ENCODE measurements at regions not wholly inside any gene's neighbourhood (a gene's known extent, or its start where the extent isn't known, plus 50 kb on each side); places are given as distances from the start of the nearest gene placed in this dataset.

DNA sequence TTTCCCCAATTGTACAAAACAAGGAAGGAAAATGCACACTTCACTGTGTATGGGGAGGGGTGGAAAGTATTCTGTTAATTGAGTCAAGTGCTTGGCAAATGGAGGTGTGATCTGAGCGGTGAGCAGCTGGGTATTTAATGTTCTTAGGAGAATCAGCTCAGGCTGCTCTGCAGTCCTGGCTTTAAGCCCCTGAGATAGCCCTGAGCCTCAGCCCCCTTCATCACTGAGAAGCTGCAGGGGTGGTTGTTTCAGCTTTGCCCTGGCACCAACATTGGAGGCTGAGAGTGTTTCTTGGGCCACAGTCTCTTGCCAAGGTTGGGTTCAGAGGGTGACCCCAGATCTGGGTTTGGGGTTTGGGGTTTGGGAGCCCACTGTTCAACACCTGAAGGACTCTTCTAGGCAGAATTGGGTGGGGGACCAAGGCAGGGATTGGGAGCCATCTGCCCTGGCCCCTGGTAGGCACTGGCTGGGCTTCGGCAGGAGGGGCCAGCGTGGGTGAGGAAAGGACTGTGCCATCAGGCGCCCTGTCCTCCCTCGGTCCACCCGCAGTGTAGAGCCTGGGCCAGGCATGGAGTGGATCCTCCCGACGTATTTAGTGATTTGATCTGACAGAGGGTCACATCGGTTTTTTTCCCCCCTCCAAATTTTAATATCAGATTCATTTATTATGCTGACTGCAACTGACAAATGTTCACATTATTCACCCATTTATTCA lies 66.7 kb upstream of the ZNF536 start:
- ATAC-seq (peak in 1 of 2 donors; percentile 48), DNase-seq (peak in 1 of 3 donors; percentile 8)
- 82% methylated on average over 9 of the region's 9 CpGs for WGBS
- Histone ChIP-seq H3K27ac (ENCODE audit: low read length) (no peak overlapping the region), H3K4me3 (ENCODE audit: low read length) (no peak overlapping the region), H3K4me1 (ENCODE audit: control insufficient read depth, insufficient read depth, low read length) (no peaks in the 10 kb centered on the region), H3K27me3 (ENCODE audit: control insufficient read depth, insufficient read depth) (no peaks in the 10 kb centered on the region), H3K9me3 (ENCODE audit: control insufficient read depth, low read length) (no peaks in the 10 kb centered on the region)
- intact Hi-C loops (cut with DNase I) = no loop called here

DNA sequence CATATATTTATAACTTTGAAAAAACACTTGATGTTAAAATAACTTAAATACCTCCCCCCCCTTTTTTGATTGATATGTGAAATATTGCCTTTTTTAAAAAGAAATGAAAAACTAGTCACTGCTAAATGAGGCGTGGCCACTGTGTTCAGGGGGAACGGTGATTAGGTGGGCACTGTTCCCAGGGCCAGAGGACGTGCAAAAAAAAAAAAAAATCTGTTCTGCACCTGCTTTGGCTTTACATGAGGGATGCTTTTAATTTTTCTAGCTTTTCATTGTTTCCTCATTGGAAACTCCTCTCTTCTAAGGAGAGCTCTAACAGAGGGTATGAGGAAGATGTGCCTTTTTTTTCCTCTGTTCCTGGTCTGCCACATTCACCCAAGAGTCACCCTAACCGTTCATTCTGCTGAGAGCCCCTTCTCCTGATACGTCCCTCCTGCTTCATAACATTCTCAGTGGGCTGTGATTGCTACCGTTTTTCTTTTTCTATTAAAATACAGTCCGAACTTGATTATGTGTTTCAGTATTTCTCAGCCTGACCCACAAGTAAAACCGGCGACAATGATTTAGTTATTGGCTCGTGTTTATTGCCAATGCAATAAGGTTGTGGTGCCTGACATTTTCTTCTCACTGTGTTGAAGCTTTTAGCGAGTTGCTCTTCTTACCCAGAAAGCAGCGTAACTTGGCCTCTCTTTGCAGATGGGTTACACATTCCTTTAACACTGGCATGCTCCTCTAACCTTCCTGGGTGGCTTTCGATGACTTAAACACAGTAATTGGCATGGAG lies 64.8 kb upstream of the ZNF536 start:
- WGBS = 71% methylated on average over 13 of the region's 13 CpGs
- H3K4me1 ChIP-seq (ENCODE audit: control insufficient read depth, insufficient read depth, low read length) = no peaks in the 10 kb centered on the region
- ATAC-seq (no peak), DNase-seq (no peak)
- H3K9me3 ChIP-seq (ENCODE audit: control insufficient read depth, low read length) = no peaks in the 10 kb centered on the region
- no peaks in the 10 kb centered on the region for H3K27me3 ChIP-seq (ENCODE audit: control insufficient read depth, insufficient read depth)
- H3K4me3 ChIP-seq (ENCODE audit: low read length) = no peak overlapping the region
- intact Hi-C loops (cut with DNase I) = no loop called here
- H3K27ac ChIP-seq (ENCODE audit: low read length) = no peak overlapping the region

GRCh38 chr19:30309176-30309575 lies 63.0 kb upstream of the ZNF536 start:
- intact Hi-C loops (cut with DNase I) = no loop called here
- Histone ChIP-seq H3K4me3 (ENCODE audit: low read length) (no peak overlapping the region), H3K9me3 (ENCODE audit: control insufficient read depth, low read length) (no peaks in the 10 kb centered on the region), H3K4me1 (ENCODE audit: control insufficient read depth, insufficient read depth, low read length) (no peaks in the 10 kb centered on the region), H3K27ac (ENCODE audit: low read length) (no peak overlapping the region), H3K27me3 (ENCODE audit: control insufficient read depth, insufficient read depth) (no peaks in the 10 kb centered on the region)
- ATAC-seq (no peak), DNase-seq (no peak)
- 53% methylated on average over 6 of the region's 6 CpGs for whole genome bisulfite sequencing

- no peaks in the 10 kb centered on the region for H3K27me3 ChIP-seq (ENCODE audit: control insufficient read depth, insufficient read depth)
- ATAC-seq (no peak), DNase-seq (no peak)
- H3K4me1 ChIP-seq (ENCODE audit: control insufficient read depth, insufficient read depth, low read length) = no peaks in the 10 kb centered on the region
- no peaks in the 10 kb centered on the region for H3K9me3 ChIP-seq (ENCODE audit: control insufficient read depth, low read length)
- no peak overlapping the region for H3K4me3 ChIP-seq (ENCODE audit: low read length)
- WGBS = 83% methylated on average over 14 of the region's 14 CpGs
- intact Hi-C loops (cut with DNase I) = no loop called here
- no peak overlapping the region for H3K27ac ChIP-seq (ENCODE audit: low read length)
These were observed 62.1 kb upstream of the ZNF536 start for GRCh38 chr19:30309905-30310601.

- Histone ChIP-seq H3K4me1 (ENCODE audit: control insufficient read depth, insufficient read depth, low read length) (no peaks in the 10 kb centered on the region), H3K27ac (ENCODE audit: low read length) (no peak overlapping the region), H3K4me3 (ENCODE audit: low read length) (no peak overlapping the region), H3K9me3 (ENCODE audit: control insufficient read depth, low read length) (no peaks in the 10 kb centered on the region), H3K27me3 (ENCODE audit: control insufficient read depth, insufficient read depth) (no peaks in the 10 kb centered on the region)
- peak in 1 of 3 donors; percentile 24 for DNase-seq
- ATAC-seq = no peak
- WGBS = 85% methylated on average over 16 of the region's 16 CpGs
- intact Hi-C loops (cut with DNase I) = no loop called here
These were observed 61.5 kb upstream of the ZNF536 start for GRCh38 chr19:30310602-30311263.

DNA sequence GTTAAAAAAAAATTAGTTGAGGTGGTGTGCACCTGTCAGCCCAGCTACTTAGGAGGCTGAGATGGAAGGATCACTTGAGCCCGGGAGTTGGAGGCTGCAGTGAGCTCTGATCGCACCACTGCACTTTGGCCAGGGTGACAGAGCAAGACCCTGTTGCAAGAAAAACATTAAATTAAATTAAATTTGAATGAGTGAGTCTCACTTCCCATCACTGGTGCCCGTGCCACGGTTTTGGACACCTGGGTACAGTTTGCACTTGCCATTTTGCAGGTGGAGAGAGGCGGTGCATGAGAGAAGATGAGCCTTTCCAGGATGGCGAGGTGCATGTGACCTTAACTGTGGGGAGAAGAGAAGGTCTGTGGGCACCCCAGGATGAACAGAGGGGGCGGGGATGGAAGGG lies 60.3 kb upstream of the ZNF536 start:
- peak in 1 of 3 donors; percentile 10 for DNase-seq
- H3K4me3 ChIP-seq (ENCODE audit: low read length) = no peak overlapping the region
- no peak overlapping the region for H3K27ac ChIP-seq (ENCODE audit: low read length)
- H3K4me1 ChIP-seq (ENCODE audit: control insufficient read depth, insufficient read depth, low read length) = no peaks in the 10 kb centered on the region
- H3K9me3 ChIP-seq (ENCODE audit: control insufficient read depth, low read length) = no peaks in the 10 kb centered on the region
- intact Hi-C loops (cut with DNase I) = no loop called here
- no peak for ATAC-seq
- WGBS = 88% methylated on average over 7 of the region's 7 CpGs
- no peaks in the 10 kb centered on the region for H3K27me3 ChIP-seq (ENCODE audit: control insufficient read depth, insufficient read depth)

DNA sequence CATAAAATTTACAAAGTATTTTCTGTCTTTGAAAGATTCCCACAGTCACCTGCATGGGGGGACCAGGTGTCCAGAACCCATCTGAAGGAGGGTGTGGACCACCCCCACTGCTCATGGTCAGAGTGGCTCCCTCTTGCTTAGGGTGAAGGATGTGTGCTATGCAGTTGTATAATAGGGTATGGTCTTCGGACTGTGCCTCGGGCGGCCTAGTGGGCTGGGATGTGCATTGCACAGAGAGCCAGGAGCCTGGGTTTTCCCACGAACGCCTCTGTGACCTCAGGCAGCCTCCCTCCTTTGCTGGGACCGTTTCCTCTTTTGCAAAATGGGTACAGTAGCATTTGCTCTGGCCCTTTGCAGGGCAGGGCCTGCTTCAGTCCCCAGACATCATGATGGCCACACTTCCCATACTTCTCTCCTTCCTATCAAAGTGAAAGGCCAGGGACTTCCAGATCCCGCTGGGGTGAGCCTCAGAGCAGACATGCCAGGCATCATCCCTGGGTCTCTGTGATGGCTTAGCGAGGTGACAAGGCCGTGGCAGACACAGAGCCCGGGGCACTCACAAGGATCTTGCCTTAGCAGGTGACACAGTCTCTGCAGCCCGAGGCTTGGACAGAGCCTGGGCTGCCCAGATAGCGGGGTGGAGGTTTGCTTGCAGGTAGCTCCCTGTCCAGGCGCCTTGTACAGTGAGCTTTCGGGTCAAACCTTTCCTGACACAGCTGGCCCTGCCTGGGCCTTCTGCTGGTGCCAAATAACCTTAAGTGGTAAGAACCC lies 59.4 kb upstream of the ZNF536 start:
- H3K9me3 ChIP-seq (ENCODE audit: control insufficient read depth, low read length) = no peaks in the 10 kb centered on the region
- intact Hi-C loops (cut with DNase I) = no loop called here
- H3K4me1 ChIP-seq (ENCODE audit: control insufficient read depth, insufficient read depth, low read length) = no peaks in the 10 kb centered on the region
- H3K27me3 ChIP-seq (ENCODE audit: control insufficient read depth, insufficient read depth) = no peaks in the 10 kb centered on the region
- DNase-seq (peak in 1 of 3 donors; percentile 5), ATAC-seq (no peak)
- H3K27ac ChIP-seq (ENCODE audit: low read length) = no peak overlapping the region
- no peak overlapping the region for H3K4me3 ChIP-seq (ENCODE audit: low read length)
- WGBS = 80% methylated on average over 14 of the region's 14 CpGs

- H3K4me3 ChIP-seq (ENCODE audit: low read length) = no peak overlapping the region
- no peaks in the 10 kb centered on the region for H3K27me3 ChIP-seq (ENCODE audit: control insufficient read depth, insufficient read depth)
- no peaks in the 10 kb centered on the region for H3K4me1 ChIP-seq (ENCODE audit: control insufficient read depth, insufficient read depth, low read length)
- DNase-seq = peak in 1 of 3 donors; percentile 27
- no peaks in the 10 kb centered on the region for H3K9me3 ChIP-seq (ENCODE audit: control insufficient read depth, low read length)
- ATAC-seq = peak in 1 of 2 donors; percentile 26
- WGBS = 82% methylated on average over 2 of the region's 2 CpGs
- intact Hi-C loops (cut with DNase I) = no loop called here
- H3K27ac ChIP-seq (ENCODE audit: low read length) = no peak overlapping the region
These were observed 58.8 kb upstream of the ZNF536 start for GRCh38 chr19:30313353-30313750.

DNA sequence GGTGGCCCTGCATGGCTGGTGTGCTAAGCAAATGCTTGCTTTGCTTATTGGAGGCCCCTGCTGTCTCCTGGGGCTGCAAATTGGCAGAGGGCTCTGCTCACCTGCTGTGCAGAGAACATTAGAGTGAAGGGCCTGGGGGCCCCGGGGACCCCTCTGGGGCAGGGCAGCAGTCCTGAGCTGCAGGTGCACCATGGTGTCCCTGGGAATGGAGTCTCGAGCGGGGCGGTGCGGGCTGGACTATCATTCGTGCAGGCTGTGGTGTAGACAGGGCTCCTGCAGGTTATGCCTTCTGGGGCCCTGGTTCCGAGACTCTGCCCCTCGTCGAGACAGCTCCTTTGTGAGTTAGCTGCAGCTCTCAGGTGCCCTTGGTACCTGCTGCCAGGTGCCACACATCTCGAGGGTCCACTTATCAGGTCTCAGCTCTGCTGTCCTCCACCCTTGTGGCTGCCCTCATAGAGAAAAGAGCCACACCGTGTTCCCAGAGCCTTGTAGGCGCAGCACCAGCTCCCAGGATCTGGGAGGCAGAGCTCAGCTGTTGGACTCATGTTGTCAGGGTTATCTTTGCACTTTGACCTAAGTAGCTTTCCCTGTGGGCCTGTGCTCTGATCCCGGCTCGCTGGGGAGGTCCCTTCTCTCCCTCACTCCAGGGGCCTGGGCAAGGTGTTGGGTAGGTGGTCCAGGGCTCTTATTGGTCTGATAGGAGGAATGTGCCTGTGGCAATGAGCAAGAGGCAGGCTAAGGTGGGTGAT lies 58.0 kb upstream of the ZNF536 start:
- no peak overlapping the region for H3K4me3 ChIP-seq (ENCODE audit: low read length)
- peak; percentile 14 to 30 for ATAC-seq
- H3K9me3 ChIP-seq (ENCODE audit: control insufficient read depth, low read length) = no peaks in the 10 kb centered on the region
- no peak overlapping the region for H3K27ac ChIP-seq (ENCODE audit: low read length)
- intact Hi-C loops (cut with DNase I) = no loop called here
- WGBS = 78% methylated on average over 14 of the region's 14 CpGs
- no peaks in the 10 kb centered on the region for H3K4me1 ChIP-seq (ENCODE audit: control insufficient read depth, insufficient read depth, low read length)
- H3K27me3 ChIP-seq (ENCODE audit: control insufficient read depth, insufficient read depth) = no peaks in the 10 kb centered on the region
- peak in 1 of 3 donors; percentile 43 for DNase-seq

GRCh38 chr19:30314805-30315155 lies 57.4 kb upstream of the ZNF536 start:
- Histone ChIP-seq H3K27ac (ENCODE audit: low read length) (no peak overlapping the region), H3K27me3 (ENCODE audit: control insufficient read depth, insufficient read depth) (no peaks in the 10 kb centered on the region), H3K4me3 (ENCODE audit: low read length) (no peak overlapping the region), H3K9me3 (ENCODE audit: control insufficient read depth, low read length) (no peaks in the 10 kb centered on the region), H3K4me1 (ENCODE audit: control insufficient read depth, insufficient read depth, low read length) (no peaks in the 10 kb centered on the region)
- no peak for ATAC-seq
- WGBS = 88% methylated on average over 5 of the region's 5 CpGs
- DNase-seq = peak in 1 of 3 donors; percentile 15
- intact Hi-C loops (cut with DNase I) = no loop called here
